GM06990 (cell line): ENCODE measurements at regions not wholly inside any gene's neighbourhood (a gene's known extent, or its start where the extent isn't known, plus 50 kb on each side); places are given as distances from the start of the nearest gene placed in this dataset.

Source experiments
- DNase-seq: peaks from one replicate; pipeline ENCODE4 v3.0.0-alpha.2; 2011; ENCODE audit not compliant: insufficient read length; ENCODE audit errors: extremely low read depth
- H3K27me3 ChIP-seq: replicated peaks from 2 replicates; pipeline ENCODE4 v1.6.0; 2011; ENCODE audit warnings: low read length; ENCODE audit not compliant: control insufficient read depth, insufficient read depth
- H3K36me3 ChIP-seq: 2 replicates; pipeline ENCODE4 v1.5.1; 2011; ENCODE audit warnings: low read length; ENCODE audit not compliant: control insufficient read depth, insufficient read depth
- H3K4me3 ChIP-seq: replicated peaks from 2 replicates; pipeline ENCODE4 v1.5.1; 2011; ENCODE audit warnings: low read depth, mild to moderate bottlenecking, control low read depth, low read length
- TF ChIP-seq, protein P1 (sequence below): IDR thresholded peaks from 2 replicates; pipeline ENCODE4 v1.5.1; 2011; ENCODE audit warnings: low read length, control low read depth, mild to moderate bottlenecking, inconsistent platforms; ENCODE audit not compliant: insufficient read depth, poor library complexity, severe bottlenecking

DNA sequence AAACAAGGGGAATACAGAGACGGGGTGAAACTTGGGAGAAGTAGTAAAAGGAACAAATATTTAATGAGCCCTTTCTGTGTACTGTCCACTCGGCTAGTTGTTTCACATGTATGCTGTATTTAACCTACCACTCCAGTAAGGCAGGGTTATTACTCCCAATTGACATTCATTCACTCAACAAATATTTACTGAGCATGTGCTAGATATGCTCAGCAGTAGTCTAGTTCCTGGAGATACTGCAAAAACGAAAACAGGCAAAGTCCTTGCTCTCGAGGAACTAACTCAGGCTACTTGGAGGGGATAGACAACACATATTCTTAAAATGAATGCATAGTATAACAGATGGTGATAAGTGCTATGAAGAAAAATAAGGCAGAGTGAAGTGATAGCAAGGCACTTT is 207.3 kb downstream of the SS18 start:
- DNase-seq: no peak
- no peaks in the 10 kb centered on the region for H3K27me3 ChIP-seq
- no peak overlapping the region for H3K4me3 ChIP-seq
- no peaks in the 10 kb centered on the region for H3K36me3 ChIP-seq
- TF ChIP-seq, protein P1, sequence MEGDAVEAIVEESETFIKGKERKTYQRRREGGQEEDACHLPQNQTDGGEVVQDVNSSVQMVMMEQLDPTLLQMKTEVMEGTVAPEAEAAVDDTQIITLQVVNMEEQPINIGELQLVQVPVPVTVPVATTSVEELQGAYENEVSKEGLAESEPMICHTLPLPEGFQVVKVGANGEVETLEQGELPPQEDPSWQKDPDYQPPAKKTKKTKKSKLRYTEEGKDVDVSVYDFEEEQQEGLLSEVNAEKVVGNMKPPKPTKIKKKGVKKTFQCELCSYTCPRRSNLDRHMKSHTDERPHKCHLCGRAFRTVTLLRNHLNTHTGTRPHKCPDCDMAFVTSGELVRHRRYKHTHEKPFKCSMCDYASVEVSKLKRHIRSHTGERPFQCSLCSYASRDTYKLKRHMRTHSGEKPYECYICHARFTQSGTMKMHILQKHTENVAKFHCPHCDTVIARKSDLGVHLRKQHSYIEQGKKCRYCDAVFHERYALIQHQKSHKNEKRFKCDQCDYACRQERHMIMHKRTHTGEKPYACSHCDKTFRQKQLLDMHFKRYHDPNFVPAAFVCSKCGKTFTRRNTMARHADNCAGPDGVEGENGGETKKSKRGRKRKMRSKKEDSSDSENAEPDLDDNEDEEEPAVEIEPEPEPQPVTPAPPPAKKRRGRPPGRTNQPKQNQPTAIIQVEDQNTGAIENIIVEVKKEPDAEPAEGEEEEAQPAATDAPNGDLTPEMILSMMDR: no peak

- Histone ChIP-seq H3K27me3 (no peaks in the 10 kb centered on the region), H3K4me3 (no peak overlapping the region), H3K36me3 (no peaks in the 10 kb centered on the region)
- DNase-seq: no peak
- TF ChIP-seq, protein P1: no peak
Observed at GRCh38 chr18:25881149-25881548, 209.3 kb downstream of the SS18 start.

- Histone ChIP-seq H3K4me3 (no peak overlapping the region), H3K27me3 (no peaks in the 10 kb centered on the region), H3K36me3 (no peaks in the 10 kb centered on the region)
- TF ChIP-seq, protein P1: no peak
- DNase-seq: no peak
Observed at GRCh38 chr18:25880441-25880840, 210.0 kb downstream of the SS18 start.

- Histone ChIP-seq H3K4me3 (no peak overlapping the region), H3K27me3 (no peaks in the 10 kb centered on the region), H3K36me3 (no peaks in the 10 kb centered on the region)
- TF ChIP-seq, protein P1: no peak
- DNase-seq: no peak
Observed at GRCh38 chr18:25876330-25876948, 214.0 kb downstream of the SS18 start.

GRCh38 chr18:25875551-25876240 is 214.7 kb downstream of the SS18 start:
- TF ChIP-seq, protein P1: no peak
- Histone ChIP-seq H3K36me3 (no peaks in the 10 kb centered on the region), H3K4me3 (no peak overlapping the region), H3K27me3 (no peaks in the 10 kb centered on the region)
- DNase-seq: no peak
